ENCODE measurements at regions not wholly inside any gene's neighbourhood (a gene's known extent, or its start where the extent isn't known, plus 50 kb on each side); places are given as distances from the start of the nearest gene placed in this dataset.

GRCh38 chr1:79887059-79887458, 880.5 kb upstream of the ADGRL4 start:
- TF ChIP-seq CTCF (IDR thresholded peaks at IDR 0.05): no peak
- no peak for TF ChIP-seq ZFX (IDR thresholded peaks at IDR 0.05; ENCODE audit: borderline replicate concordance)
